ENCODE measurements at regions not wholly inside any gene's neighbourhood (a gene's known extent, or its start where the extent isn't known, plus 50 kb on each side); places are given as distances from the start of the nearest gene placed in this dataset.

- TF ChIP-seq CTCF (conservative IDR thresholded peaks at IDR 0.05; ENCODE audit: low read depth, low read length) (no peak), POLR2A (IDR thresholded peaks at IDR 0.05; ENCODE audit: low read depth, low read length) (no peak), MAFK (IDR thresholded peaks at IDR 0.05; ENCODE audit: low read depth, low read length) (no peak), FOS (IDR thresholded peaks at IDR 0.05; ENCODE audit: low read depth, low read length) (no peak), MAZ (IDR thresholded peaks at IDR 0.05; ENCODE audit: borderline replicate concordance, low read depth, low read length) (no peak), BHLHE40 (IDR thresholded peaks at IDR 0.05; ENCODE audit: low read depth, low read length) (no peak), MXI1 (IDR thresholded peaks at IDR 0.05; ENCODE audit: borderline replicate concordance, low read depth, low read length) (no peak), SMC3 (IDR thresholded peaks at IDR 0.05; ENCODE audit: low read depth, low read length) (no peak), RAD21 (IDR thresholded peaks at IDR 0.05; ENCODE audit: low read length) (no peak), CHD1 (IDR thresholded peaks at IDR 0.05; ENCODE audit: low read depth, low read length) (no peak)
Observed at GRCh38 chrX:145682518-145683298, 134.9 kb upstream of the SLITRK2 start.

All from IMR-90 (cell line).